Activated CD4-positive, alpha-beta T cell treated with anti-CD3 and anti-CD28 coated beads for 1 hour (primary cell): ENCODE measurements at regions not wholly inside any gene's neighbourhood (a gene's known extent, or its start where the extent isn't known, plus 50 kb on each side); places are given as distances from the start of the nearest gene placed in this dataset.

ENCODE experiments used
- DNase-seq: peaks from one replicate; pipeline ENCODE4 v3.0.0-alpha.2; 2020

- no peak for DNase-seq
These were observed 56.9 kb downstream of the RDH14 start for GRCh38 chr2:18503376-18504228.

GRCh38 chr2:18502142-18502541 is 58.3 kb downstream of the RDH14 start:
- DNase-seq = no peak

- no peak for DNase-seq
These were observed 58.7 kb downstream of the RDH14 start for GRCh38 chr2:18501729-18502128.

GRCh38 chr2:18501156-18501555 is 59.3 kb downstream of the RDH14 start:
- no peak for DNase-seq

- no peak for DNase-seq
These were observed 60.1 kb downstream of the RDH14 start for GRCh38 chr2:18500333-18500732.

- no peak for DNase-seq
These were observed 61.9 kb downstream of the RDH14 start for GRCh38 chr2:18498531-18498930.

GRCh38 chr2:18496516-18496915 is 63.9 kb downstream of the RDH14 start:
- DNase-seq = no peak

- DNase-seq = no peak
These were observed 65.4 kb downstream of the RDH14 start for GRCh38 chr2:18495058-18495457.

- no peak for DNase-seq
These were observed 67.7 kb downstream of the RDH14 start for GRCh38 chr2:18492721-18493120.

GRCh38 chr2:18491577-18491976 is 68.9 kb downstream of the RDH14 start:
- DNase-seq = no peak

- no peak for DNase-seq
These were observed 69.6 kb downstream of the RDH14 start for GRCh38 chr2:18490901-18491300.

- DNase-seq = no peak
These were observed 73.1 kb downstream of the RDH14 start for GRCh38 chr2:18487106-18487913.

GRCh38 chr2:18484625-18485024 is 75.8 kb downstream of the RDH14 start:
- DNase-seq = no peak

- DNase-seq = no peak
These were observed 76.6 kb downstream of the RDH14 start for GRCh38 chr2:18483896-18484295.

GRCh38 chr2:18482666-18483065 is 77.8 kb downstream of the RDH14 start:
- no peak for DNase-seq

- no peak for DNase-seq
These were observed 80.5 kb downstream of the RDH14 start for GRCh38 chr2:18479947-18480369.

GRCh38 chr2:18477293-18477692 is 83.2 kb downstream of the RDH14 start:
- DNase-seq = no peak

GRCh38 chr2:18476484-18476883 is 84.0 kb downstream of the RDH14 start:
- DNase-seq = no peak

GRCh38 chr2:18475884-18476283 is 84.6 kb downstream of the RDH14 start:
- no peak for DNase-seq

- no peak for DNase-seq
These were observed 85.8 kb downstream of the RDH14 start for GRCh38 chr2:18474700-18475099.

- no peak for DNase-seq
These were observed 86.9 kb downstream of the RDH14 start for GRCh38 chr2:18473241-18474181.

GRCh38 chr2:18467749-18468360 is 92.6 kb downstream of the RDH14 start:
- no peak for DNase-seq
